ENCODE measurements at regions not wholly inside any gene's neighbourhood (a gene's known extent, or its start where the extent isn't known, plus 50 kb on each side); places are given as distances from the start of the nearest gene placed in this dataset.

DNA sequence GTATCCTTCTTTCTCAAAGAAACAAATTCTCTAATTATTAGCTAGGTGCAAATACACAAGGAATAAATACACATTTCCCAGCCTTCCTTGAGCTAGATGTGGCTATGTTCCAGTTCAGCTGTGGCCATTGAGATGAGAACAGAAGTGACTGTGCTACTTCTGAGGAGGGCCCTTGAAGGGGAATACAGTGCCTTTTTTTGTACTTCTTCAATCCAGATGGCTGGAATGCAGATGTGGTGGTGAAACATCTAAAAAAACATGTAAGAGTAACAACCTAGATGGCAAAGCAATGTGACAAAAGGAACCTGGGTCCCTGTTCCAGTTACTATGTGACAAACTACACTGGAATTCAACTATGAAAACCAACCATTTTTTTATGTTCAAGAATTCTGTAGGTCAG lies 115.4 kb upstream of the DST start:
- TF ChIP-seq, protein P1, sequence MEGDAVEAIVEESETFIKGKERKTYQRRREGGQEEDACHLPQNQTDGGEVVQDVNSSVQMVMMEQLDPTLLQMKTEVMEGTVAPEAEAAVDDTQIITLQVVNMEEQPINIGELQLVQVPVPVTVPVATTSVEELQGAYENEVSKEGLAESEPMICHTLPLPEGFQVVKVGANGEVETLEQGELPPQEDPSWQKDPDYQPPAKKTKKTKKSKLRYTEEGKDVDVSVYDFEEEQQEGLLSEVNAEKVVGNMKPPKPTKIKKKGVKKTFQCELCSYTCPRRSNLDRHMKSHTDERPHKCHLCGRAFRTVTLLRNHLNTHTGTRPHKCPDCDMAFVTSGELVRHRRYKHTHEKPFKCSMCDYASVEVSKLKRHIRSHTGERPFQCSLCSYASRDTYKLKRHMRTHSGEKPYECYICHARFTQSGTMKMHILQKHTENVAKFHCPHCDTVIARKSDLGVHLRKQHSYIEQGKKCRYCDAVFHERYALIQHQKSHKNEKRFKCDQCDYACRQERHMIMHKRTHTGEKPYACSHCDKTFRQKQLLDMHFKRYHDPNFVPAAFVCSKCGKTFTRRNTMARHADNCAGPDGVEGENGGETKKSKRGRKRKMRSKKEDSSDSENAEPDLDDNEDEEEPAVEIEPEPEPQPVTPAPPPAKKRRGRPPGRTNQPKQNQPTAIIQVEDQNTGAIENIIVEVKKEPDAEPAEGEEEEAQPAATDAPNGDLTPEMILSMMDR (conservative IDR thresholded peaks at IDR 0.05): no peak
- TF ChIP-seq ZFX (IDR thresholded peaks at IDR 0.05): no peak
